Hepatocyte (in vitro differentiated cells): ENCODE measurements at regions not wholly inside any gene's neighbourhood (a gene's known extent, or its start where the extent isn't known, plus 50 kb on each side); places are given as distances from the start of the nearest gene placed in this dataset.

ENCODE experiments used
- DNase-seq: peaks from one replicate; pipeline ENCODE4 v3.0.0-alpha.2; 2016; ENCODE audit warnings: low spot score
- H2AFZ ChIP-seq: fragments of 200-600 bp; sonication (generic); 2 replicates; pipeline ENCODE4 v1.6.0; 2016; ENCODE audit warnings: antibody characterized with exemption, mild to moderate bottlenecking
- H3K27ac ChIP-seq: fragments of 200-600 bp; sonication (generic); 2 replicates; pipeline ENCODE4 v1.5.1; 2016; ENCODE audit warnings: mild to moderate bottlenecking
- H3K27me3 ChIP-seq: fragments of 200-600 bp; sonication (generic); 2 replicates; pipeline ENCODE4 v1.6.1; 2016
- H3K36me3 ChIP-seq: fragments of 200-600 bp; sonication (generic); replicated peaks from 2 replicates; pipeline ENCODE4 v1.5.1; 2016; ENCODE audit warnings: low read depth; ENCODE audit not compliant: insufficient read depth
- H3K4me1 ChIP-seq: fragments of 200-600 bp; sonication (generic); 2 replicates; pipeline ENCODE4 v1.5.1; 2016; ENCODE audit warnings: mild to moderate bottlenecking, moderate library complexity; ENCODE audit not compliant: insufficient read depth
- H3K4me2 ChIP-seq: fragments of 200-600 bp; sonication (generic); 2 replicates; pipeline ENCODE4 v1.6.0; 2016
- H3K4me3 ChIP-seq: fragments of 200-600 bp; sonication (generic); 2 replicates; pipeline ENCODE4 v1.5.1; 2016; ENCODE audit warnings: mild to moderate bottlenecking
- H3K79me2 ChIP-seq: fragments of 200-600 bp; sonication (generic); 2 replicates; pipeline ENCODE4 v1.6.0; 2017; ENCODE audit warnings: mild to moderate bottlenecking
- H3K9me2 ChIP-seq: fragments of 200-600 bp; sonication (generic); replicated peaks from 2 replicates; pipeline ENCODE4 v1.6.0; 2017; ENCODE audit warnings: mild to moderate bottlenecking; ENCODE audit not compliant: insufficient read depth
- H3K9me3 ChIP-seq: fragments of 200-600 bp; sonication (generic); 2 replicates; pipeline ENCODE4 v1.5.1; 2016; ENCODE audit warnings: low read depth, mild to moderate bottlenecking
- H4K20me1 ChIP-seq: fragments of 200-600 bp; sonication (generic); 2 replicates; pipeline ENCODE4 v1.6.0; 2016; ENCODE audit warnings: mild to moderate bottlenecking; ENCODE audit not compliant: insufficient read depth, poor library complexity, severe bottlenecking
- CTCF ChIP-seq: fragments of 200-600 bp; sonication (generic); IDR thresholded peaks from 2 replicates; pipeline ENCODE4 v1.5.1; 2016; ENCODE audit warnings: antibody characterized with exemption, mild to moderate bottlenecking; ENCODE audit not compliant: poor library complexity
- EZH2 ChIP-seq: fragments of 200-600 bp; sonication (generic); IDR thresholded peaks from 2 replicates; pipeline ENCODE4 v1.6.1; 2016; ENCODE audit warnings: antibody characterized with exemption, mild to moderate bottlenecking, borderline replicate concordance
- EZH2phosphoT487 ChIP-seq: fragments of 200-600 bp; sonication (generic); IDR thresholded peaks from one replicate; pipeline ENCODE4 v1.6.1; 2018; ENCODE audit warnings: antibody characterized with exemption, mild to moderate bottlenecking, low read depth, moderate library complexity; ENCODE audit not compliant: unreplicated experiment, severe bottlenecking
- WGBS: methylation state at CpG from one replicate; pipeline ENCODE4 v1.1.6; 2016; ENCODE audit warnings: low lambda C conversion rate; ENCODE audit errors: missing lambda C conversion rate; 5-methylcytosine and 5-hydroxymethylcytosine counted together

GRCh38 chr10:35911233-35911632 lies 269.1 kb upstream of the FZD8 start:
- DNase-seq: no peak
- H3K9me3 ChIP-seq: no peaks in the 10 kb centered on the region
- H3K4me3 ChIP-seq: no peak overlapping the region
- H3K36me3 ChIP-seq: no peaks in the 10 kb centered on the region
- no peak for TF ChIP-seq EZH2
- TF ChIP-seq CTCF: no peak
- TF ChIP-seq EZH2phosphoT487: no peak
- 80% methylated on average over 3 of the region's 3 CpGs for WGBS
- no peak overlapping the region for H3K4me2 ChIP-seq
- no peak overlapping the region for H3K27ac ChIP-seq
- no peaks in the 10 kb centered on the region for H3K27me3 ChIP-seq
- H4K20me1 ChIP-seq: no peaks in the 10 kb centered on the region
- no peaks in the 10 kb centered on the region for H3K9me2 ChIP-seq
- H3K4me1 ChIP-seq: peaks cover 6% of the 10 kb centered on the region
- H2AFZ ChIP-seq: no peak overlapping the region
- no peaks in the 10 kb centered on the region for H3K79me2 ChIP-seq

GRCh38 chr10:35910234-35910633 lies 268.1 kb upstream of the FZD8 start:
- Histone ChIP-seq H3K4me2 (no peak overlapping the region), H3K79me2 (no peaks in the 10 kb centered on the region), H2AFZ (no peak overlapping the region), H3K4me3 (no peak overlapping the region), H4K20me1 (no peaks in the 10 kb centered on the region), H3K27me3 (no peaks in the 10 kb centered on the region), H3K9me2 (no peaks in the 10 kb centered on the region), H3K9me3 (no peaks in the 10 kb centered on the region), H3K27ac (no peak overlapping the region), H3K36me3 (no peaks in the 10 kb centered on the region), H3K4me1 (peaks cover 6% of the 10 kb centered on the region)
- TF ChIP-seq EZH2 (no peak), EZH2phosphoT487 (no peak), CTCF (no peak)
- WGBS: 52% methylated on average over 3 of the region's 3 CpGs
- no peak for DNase-seq

- TF ChIP-seq EZH2 (no peak), CTCF (no peak), EZH2phosphoT487 (no peak)
- WGBS: 54% methylated on average over 12 of the region's 12 CpGs
- no peak for DNase-seq
- no peaks in the 10 kb centered on the region for H3K36me3 ChIP-seq
- H3K9me2 ChIP-seq: no peaks in the 10 kb centered on the region
- H3K27me3 ChIP-seq: no peaks in the 10 kb centered on the region
- peaks cover 6% of the 10 kb centered on the region for H3K4me1 ChIP-seq
- H2AFZ ChIP-seq: no peak overlapping the region
- H3K9me3 ChIP-seq: no peaks in the 10 kb centered on the region
- no peak overlapping the region for H3K4me2 ChIP-seq
- H4K20me1 ChIP-seq: no peaks in the 10 kb centered on the region
- no peaks in the 10 kb centered on the region for H3K79me2 ChIP-seq
- H3K27ac ChIP-seq: no peak overlapping the region
- no peak overlapping the region for H3K4me3 ChIP-seq
These were observed 267.1 kb upstream of the FZD8 start for GRCh38 chr10:35909121-35909720.

- WGBS: 89% methylated on average over 2 of the region's 2 CpGs
- Histone ChIP-seq H3K79me2 (no peaks in the 10 kb centered on the region), H3K36me3 (no peaks in the 10 kb centered on the region), H3K4me1 (peaks cover 6% of the 10 kb centered on the region), H3K9me3 (no peaks in the 10 kb centered on the region), H3K4me3 (no peak overlapping the region), H3K27ac (no peak overlapping the region), H4K20me1 (no peaks in the 10 kb centered on the region), H2AFZ (no peak overlapping the region), H3K27me3 (no peaks in the 10 kb centered on the region), H3K4me2 (no peak overlapping the region), H3K9me2 (no peaks in the 10 kb centered on the region)
- no peak for DNase-seq
- TF ChIP-seq CTCF (no peak), EZH2 (no peak), EZH2phosphoT487 (no peak)
These were observed 266.4 kb upstream of the FZD8 start for GRCh38 chr10:35908451-35908850.
